BLaER1 (cell line): ENCODE measurements at regions not wholly inside any gene's neighbourhood (a gene's known extent, or its start where the extent isn't known, plus 50 kb on each side); places are given as distances from the start of the nearest gene placed in this dataset.
"Not testable (repeated sequence)": the region's sequence is repeated elsewhere in the genome, so short reads cannot be mapped to it uniquely, and the experiment has no call there.

Experiments used
- H3K27ac ChIP-seq: shearing (Covaris generic); formaldehyde crosslinking; 2 replicates; pipeline ENCODE4 v1.8.1; 2022
- H3K27me3 ChIP-seq: shearing (Covaris generic); formaldehyde crosslinking; 2 replicates; pipeline ENCODE4 v1.8.1; 2022
- H3K36me3 ChIP-seq: shearing (Covaris generic); formaldehyde crosslinking; 2 replicates; pipeline ENCODE4 v1.8.1; 2022
- H3K4me1 ChIP-seq: shearing (Covaris generic); formaldehyde crosslinking; 2 replicates; pipeline ENCODE4 v1.8.1; 2022
- H3K4me2 ChIP-seq: shearing (Covaris generic); formaldehyde crosslinking; 2 replicates; pipeline ENCODE4 v1.8.1; 2022
- H3K4me3 ChIP-seq: shearing (Covaris generic); formaldehyde crosslinking; 2 replicates; pipeline ENCODE4 v1.8.1; 2022
- H3K9ac ChIP-seq: shearing (Covaris generic); formaldehyde crosslinking; 2 replicates; pipeline ENCODE4 v1.8.1; 2022
- H3K9me3 ChIP-seq: shearing (Covaris generic); formaldehyde crosslinking; 2 replicates; pipeline ENCODE4 v1.8.1; 2022
- H4K20me1 ChIP-seq: shearing (Covaris generic); formaldehyde crosslinking; 2 replicates; pipeline ENCODE4 v1.8.1; 2022
- Cebpa-rat ChIP-seq: shearing (Covaris generic); IDR thresholded peaks from 2 replicates; pipeline ENCODE4 v1.8.1; 2022

GRCh38 chr18:10170375-10170774, 256.6 kb downstream of the VAPA start:
- H3K9ac ChIP-seq = no peak overlapping the region
- no peaks in the 10 kb centered on the region for H3K36me3 ChIP-seq
- no peak for TF ChIP-seq Cebpa-rat
- peaks cover 4% of the 10 kb centered on the region; the same call in 1 of the 2 replicates for H3K9me3 ChIP-seq
- peaks cover 8% of the 10 kb centered on the region for H3K4me1 ChIP-seq
- no peak overlapping the region for H3K4me3 ChIP-seq
- no peak overlapping the region for H3K27ac ChIP-seq
- no peaks in the 10 kb centered on the region for H4K20me1 ChIP-seq
- no peaks in the 10 kb centered on the region for H3K27me3 ChIP-seq
- H3K4me2 ChIP-seq = no peak overlapping the region

DNA sequence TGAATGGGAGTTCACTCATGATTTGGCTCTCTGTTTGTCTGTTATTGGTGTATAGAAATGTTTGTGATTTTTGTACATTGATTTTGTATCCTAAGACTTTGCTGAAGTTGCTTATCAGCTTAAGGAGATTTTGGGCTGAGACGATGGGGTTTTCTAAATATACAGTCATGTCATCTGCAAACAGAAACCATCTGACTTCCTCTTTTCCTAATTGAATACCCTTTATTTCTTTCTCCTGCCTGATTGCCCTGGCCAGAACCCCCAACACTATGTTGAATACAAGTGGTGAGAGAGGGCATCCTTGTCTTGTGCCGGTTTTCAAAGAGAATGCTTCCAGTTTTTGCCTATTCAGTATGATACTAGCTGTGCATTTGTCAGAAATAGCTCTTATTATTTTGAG, 261.5 kb downstream of the VAPA start:
- H3K4me1 ChIP-seq = peaks cover 13% of the 10 kb centered on the region; the same call in 1 of the 2 replicates
- H3K27me3 ChIP-seq, H3K36me3 ChIP-seq, H3K9me3 ChIP-seq, H3K9ac ChIP-seq, H4K20me1 ChIP-seq, H3K27ac ChIP-seq, H3K4me3 ChIP-seq, H3K4me2 ChIP-seq: not testable (repeated sequence)

GRCh38 chr18:10179326-10179725, 265.5 kb downstream of the VAPA start:
- peaks cover 13% of the 10 kb centered on the region; the same call in 1 of the 2 replicates for H3K4me1 ChIP-seq
- H3K4me3 ChIP-seq, H3K4me2 ChIP-seq, H3K27ac ChIP-seq, H3K27me3 ChIP-seq, H3K9ac ChIP-seq, H4K20me1 ChIP-seq, H3K36me3 ChIP-seq: not testable (repeated sequence)
- H3K9me3 ChIP-seq = peaks cover 18% of the 10 kb centered on the region

DNA sequence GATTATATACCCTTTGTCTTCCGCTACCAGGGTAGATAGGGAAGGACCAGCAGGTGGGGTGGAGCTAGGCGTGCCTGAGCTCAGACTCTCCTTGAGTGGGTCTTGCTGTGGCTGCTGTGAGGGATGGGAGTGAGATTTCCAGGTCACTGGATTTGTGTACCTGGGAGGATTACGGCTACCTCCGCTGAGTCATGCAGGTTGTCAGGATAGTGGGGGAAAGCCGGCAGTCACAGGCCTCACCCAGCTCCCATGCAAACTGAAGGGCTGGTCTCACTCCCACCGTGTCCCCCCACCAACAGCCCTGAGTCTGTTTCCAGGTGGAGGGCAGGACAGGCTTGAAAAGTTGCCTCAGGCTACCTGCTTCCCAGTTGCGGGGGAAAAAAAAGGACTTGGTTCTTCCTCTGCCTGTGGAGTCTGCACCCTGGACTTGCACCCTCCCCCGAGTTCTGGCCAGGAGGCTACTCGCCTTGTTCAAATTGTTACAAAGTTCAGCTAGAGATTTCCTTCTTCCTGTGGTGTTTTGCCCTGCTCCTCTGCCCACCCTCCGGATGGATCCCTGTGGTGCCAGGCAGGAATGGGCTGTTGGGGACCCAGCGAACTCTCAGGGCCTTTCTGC, 268.3 kb downstream of the VAPA start:
- H3K9ac ChIP-seq = no peak overlapping the region
- no peak for TF ChIP-seq Cebpa-rat
- H3K4me3 ChIP-seq = no peak overlapping the region
- no peaks in the 10 kb centered on the region for H3K36me3 ChIP-seq
- no peak overlapping the region for H3K27ac ChIP-seq
- H4K20me1 ChIP-seq = no peaks in the 10 kb centered on the region
- H3K4me2 ChIP-seq = no peak overlapping the region
- H3K27me3 ChIP-seq = no peaks in the 10 kb centered on the region
- peaks cover 26% of the 10 kb centered on the region for H3K9me3 ChIP-seq
- peaks cover 8% of the 10 kb centered on the region; the same call in 1 of the 2 replicates for H3K4me1 ChIP-seq

DNA sequence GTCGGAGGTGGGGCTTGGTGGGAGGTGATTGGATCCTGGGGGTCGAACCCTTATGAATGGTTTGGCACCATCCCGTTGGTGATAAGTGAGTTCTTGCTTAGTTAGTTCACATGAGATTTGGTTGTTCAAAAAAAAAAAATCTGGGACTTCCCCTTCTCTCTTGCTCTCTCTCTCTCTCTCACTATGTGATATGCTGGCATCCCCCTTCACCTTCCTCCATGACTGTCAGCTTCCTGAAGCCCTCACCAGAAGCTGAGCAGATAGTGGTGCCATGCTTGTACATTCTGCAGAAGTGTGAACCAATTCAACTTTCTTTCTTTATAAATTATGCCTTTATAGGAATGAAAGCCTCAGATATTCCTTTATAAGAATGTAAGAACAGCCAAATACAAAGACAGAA, 269.7 kb upstream of the APCDD1 start:
- no peak overlapping the region for H3K4me2 ChIP-seq
- no peak for TF ChIP-seq Cebpa-rat
- no peaks in the 10 kb centered on the region for H4K20me1 ChIP-seq
- H3K36me3 ChIP-seq = no peaks in the 10 kb centered on the region
- H3K27me3 ChIP-seq = no peaks in the 10 kb centered on the region
- no peak overlapping the region for H3K9ac ChIP-seq
- H3K27ac ChIP-seq = no peak overlapping the region
- H3K4me1 ChIP-seq = peaks cover 6% of the 10 kb centered on the region; the same call in 1 of the 2 replicates
- H3K4me3 ChIP-seq = no peak overlapping the region
- peaks cover 26% of the 10 kb centered on the region for H3K9me3 ChIP-seq

DNA sequence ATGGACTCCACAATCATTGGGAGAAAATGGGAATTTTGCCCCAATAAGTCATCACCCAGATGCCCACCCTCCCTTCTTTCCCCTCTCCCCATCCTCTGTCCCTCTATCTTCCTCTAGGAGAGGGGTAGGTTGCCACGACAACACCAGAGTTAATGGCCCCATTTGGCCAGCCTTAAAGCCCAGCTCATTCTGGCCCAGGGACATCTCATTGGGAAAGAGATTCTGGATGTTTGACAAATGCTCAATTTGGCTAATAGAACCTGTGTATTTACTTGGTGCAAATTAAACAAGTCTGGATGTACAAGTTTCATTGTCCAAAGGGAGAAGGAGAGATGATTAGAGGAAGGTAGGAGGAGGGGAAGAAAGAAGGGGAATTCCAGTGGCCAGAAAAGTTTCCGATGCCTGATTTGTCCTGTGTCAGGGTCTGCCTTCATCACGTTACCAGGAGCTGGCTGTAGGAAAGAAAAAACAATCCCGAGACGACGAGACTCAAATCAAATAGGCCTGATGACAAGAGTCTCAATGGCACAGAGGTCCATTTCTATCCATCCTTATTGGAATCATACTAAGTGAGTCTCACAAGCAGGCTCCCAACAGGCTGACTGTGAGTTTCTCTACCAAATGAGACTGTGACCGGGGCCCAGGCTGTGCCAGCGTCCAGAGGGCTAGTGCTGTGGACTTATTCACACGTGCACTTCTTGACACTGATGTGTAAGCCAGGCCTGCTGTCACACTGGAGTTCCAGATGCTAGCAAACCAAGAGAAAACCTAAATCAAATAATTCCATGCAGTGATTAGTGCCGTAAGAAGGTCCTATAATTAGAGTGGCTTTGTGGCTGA, 265.2 kb upstream of the APCDD1 start:
- H3K9ac ChIP-seq = no peak overlapping the region
- peaks cover 12% of the 10 kb centered on the region for H3K9me3 ChIP-seq
- no peaks in the 10 kb centered on the region for H3K27me3 ChIP-seq
- no peaks in the 10 kb centered on the region for H4K20me1 ChIP-seq
- no peak overlapping the region for H3K4me2 ChIP-seq
- H3K4me1 ChIP-seq = peaks cover 6% of the 10 kb centered on the region; the same call in 1 of the 2 replicates
- no peak overlapping the region for H3K4me3 ChIP-seq
- no peak overlapping the region for H3K27ac ChIP-seq
- no peaks in the 10 kb centered on the region for H3K36me3 ChIP-seq
- no peak for TF ChIP-seq Cebpa-rat

GRCh38 chr18:10190564-10190963, 263.9 kb upstream of the APCDD1 start:
- Histone ChIP-seq H3K9ac (no peak overlapping the region), H3K9me3 (peaks cover 12% of the 10 kb centered on the region), H3K4me1 (peaks cover 6% of the 10 kb centered on the region; the same call in 1 of the 2 replicates), H3K36me3 (no peaks in the 10 kb centered on the region), H4K20me1 (no peaks in the 10 kb centered on the region), H3K4me2 (no peak overlapping the region), H3K27ac (no peak overlapping the region), H3K27me3 (no peaks in the 10 kb centered on the region), H3K4me3 (no peak overlapping the region)
- no peak for TF ChIP-seq Cebpa-rat

DNA sequence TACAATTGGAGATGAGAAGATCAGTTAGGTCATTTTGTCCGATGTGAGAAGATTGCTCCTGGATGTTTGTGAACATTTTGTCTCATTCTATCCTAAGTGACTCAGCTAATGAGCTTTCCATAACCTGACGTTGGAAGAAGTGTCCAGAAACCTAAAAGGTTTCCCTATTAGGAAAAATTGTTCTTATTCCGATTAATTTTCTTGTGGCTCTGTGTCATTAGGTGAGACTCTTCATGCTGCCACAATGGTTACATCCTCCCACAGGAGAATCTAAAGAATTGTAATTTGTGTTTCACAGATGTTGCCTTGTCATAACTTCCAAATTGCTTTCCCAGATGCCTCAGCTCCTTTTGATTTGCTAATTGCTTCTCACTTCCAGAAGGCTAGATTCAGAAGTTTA, 261.0 kb upstream of the APCDD1 start:
- no peaks in the 10 kb centered on the region for H3K27me3 ChIP-seq
- H3K27ac ChIP-seq = no peak overlapping the region
- no peaks in the 10 kb centered on the region for H4K20me1 ChIP-seq
- H3K9me3 ChIP-seq = no peaks in the 10 kb centered on the region
- TF ChIP-seq Cebpa-rat = no peak
- H3K4me1 ChIP-seq = peaks cover 6% of the 10 kb centered on the region; the same call in 1 of the 2 replicates
- no peak overlapping the region for H3K9ac ChIP-seq
- no peak overlapping the region for H3K4me3 ChIP-seq
- H3K4me2 ChIP-seq = no peak overlapping the region
- no peaks in the 10 kb centered on the region for H3K36me3 ChIP-seq

GRCh38 chr18:10194592-10194991, 259.8 kb upstream of the APCDD1 start:
- H3K36me3 ChIP-seq = no peaks in the 10 kb centered on the region
- no peak overlapping the region for H3K27ac ChIP-seq
- no peaks in the 10 kb centered on the region for H3K9me3 ChIP-seq
- H3K4me2 ChIP-seq = no peak overlapping the region
- no peak for TF ChIP-seq Cebpa-rat
- H3K27me3 ChIP-seq = no peaks in the 10 kb centered on the region
- H4K20me1 ChIP-seq = no peaks in the 10 kb centered on the region
- H3K4me3 ChIP-seq = no peak overlapping the region
- peaks cover 3% of the 10 kb centered on the region; the same call in 1 of the 2 replicates for H3K4me1 ChIP-seq
- H3K9ac ChIP-seq = no peak overlapping the region

DNA sequence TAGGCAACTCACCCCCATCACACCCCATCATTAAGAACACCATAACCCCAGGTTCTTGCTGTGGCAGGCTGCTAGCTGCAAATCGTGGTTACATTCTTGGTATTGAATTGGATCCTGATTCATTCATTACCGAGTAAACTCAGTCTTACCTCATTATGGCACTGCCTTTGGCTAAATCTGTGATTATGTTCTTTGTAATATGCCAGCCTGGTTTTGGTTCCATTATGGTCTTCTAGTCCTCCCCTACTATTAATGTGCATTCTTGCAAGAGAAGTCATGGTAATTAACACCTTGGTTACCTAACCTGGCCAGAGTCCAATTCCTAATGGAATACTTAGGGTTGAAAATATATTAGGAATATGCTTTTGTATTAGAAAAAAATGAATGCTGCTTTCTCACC, 258.9 kb upstream of the APCDD1 start:
- TF ChIP-seq Cebpa-rat = no peak
- H3K4me2 ChIP-seq = no peak overlapping the region
- no peaks in the 10 kb centered on the region for H3K4me1 ChIP-seq
- no peaks in the 10 kb centered on the region for H3K27me3 ChIP-seq
- H3K9ac ChIP-seq = no peak overlapping the region
- no peaks in the 10 kb centered on the region for H4K20me1 ChIP-seq
- no peak overlapping the region for H3K27ac ChIP-seq
- H3K36me3 ChIP-seq = no peaks in the 10 kb centered on the region
- H3K4me3 ChIP-seq = no peak overlapping the region
- no peaks in the 10 kb centered on the region for H3K9me3 ChIP-seq
